Stimulated activated CD8-positive, alpha-beta memory T cell treated with anti-CD3 and anti-CD28 coated beads, Interleukin-7, amount 100 ng/mL, for 48 hours (primary cell): ENCODE measurements at regions not wholly inside any gene's neighbourhood (a gene's known extent, or its start where the extent isn't known, plus 50 kb on each side); places are given as distances from the start of the nearest gene placed in this dataset.
"Not testable (repeated sequence)": the region's sequence is repeated elsewhere in the genome, so short reads cannot be mapped to it uniquely, and the experiment has no call there.

ENCODE experiments used
- DNase-seq, 2 donors: peaks; one replicate each; pipeline ENCODE4 v3.0.0-alpha.2; 2020; ENCODE audit warnings: low read depth in 1 of 2; ENCODE audit errors: extremely low read depth in 1 of 2

GRCh38 chr1:120657804-120658203 lies 65.9 kb upstream of the NBPF26 start:
- not testable (repeated sequence) for DNase-seq

DNA sequence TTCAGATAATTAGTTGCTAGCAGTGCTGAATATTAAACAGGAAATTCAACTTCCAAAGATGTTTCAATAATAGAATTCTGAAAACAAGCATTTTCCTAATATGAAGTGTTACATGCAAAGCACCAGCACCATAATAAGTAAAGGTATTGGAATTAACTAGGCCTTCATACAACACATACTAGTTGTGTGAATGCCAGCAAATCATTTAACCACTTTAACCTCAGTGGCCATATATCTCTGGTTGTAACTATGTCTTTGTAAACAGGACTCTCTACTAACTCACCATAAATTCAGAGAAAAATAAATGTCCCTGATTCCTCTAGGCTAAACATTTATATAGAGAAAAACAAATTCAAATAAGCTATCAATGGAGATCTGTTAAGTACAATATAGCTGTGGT lies 65.1 kb upstream of the NBPF26 start:
- DNase-seq: not testable (repeated sequence)

DNA sequence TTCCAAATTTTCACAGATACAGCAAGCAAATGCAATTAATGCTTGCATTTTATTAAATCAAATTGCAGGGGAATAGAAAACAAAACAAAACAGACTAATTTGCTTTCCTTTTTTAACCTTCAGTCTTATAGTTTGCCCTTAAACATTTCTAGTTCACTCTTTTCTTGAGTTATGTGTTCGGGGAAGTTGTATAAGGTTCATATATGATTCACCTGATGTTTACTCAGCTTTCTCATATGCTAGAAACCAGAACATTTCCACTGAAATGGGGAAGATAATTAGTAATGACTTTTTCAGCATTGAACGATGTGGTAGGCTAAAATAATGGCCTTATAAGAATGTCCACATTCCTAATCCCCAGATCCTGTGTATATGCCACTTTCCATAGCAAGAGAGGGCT lies 64.6 kb upstream of the NBPF26 start:
- not testable (repeated sequence) for DNase-seq

DNA sequence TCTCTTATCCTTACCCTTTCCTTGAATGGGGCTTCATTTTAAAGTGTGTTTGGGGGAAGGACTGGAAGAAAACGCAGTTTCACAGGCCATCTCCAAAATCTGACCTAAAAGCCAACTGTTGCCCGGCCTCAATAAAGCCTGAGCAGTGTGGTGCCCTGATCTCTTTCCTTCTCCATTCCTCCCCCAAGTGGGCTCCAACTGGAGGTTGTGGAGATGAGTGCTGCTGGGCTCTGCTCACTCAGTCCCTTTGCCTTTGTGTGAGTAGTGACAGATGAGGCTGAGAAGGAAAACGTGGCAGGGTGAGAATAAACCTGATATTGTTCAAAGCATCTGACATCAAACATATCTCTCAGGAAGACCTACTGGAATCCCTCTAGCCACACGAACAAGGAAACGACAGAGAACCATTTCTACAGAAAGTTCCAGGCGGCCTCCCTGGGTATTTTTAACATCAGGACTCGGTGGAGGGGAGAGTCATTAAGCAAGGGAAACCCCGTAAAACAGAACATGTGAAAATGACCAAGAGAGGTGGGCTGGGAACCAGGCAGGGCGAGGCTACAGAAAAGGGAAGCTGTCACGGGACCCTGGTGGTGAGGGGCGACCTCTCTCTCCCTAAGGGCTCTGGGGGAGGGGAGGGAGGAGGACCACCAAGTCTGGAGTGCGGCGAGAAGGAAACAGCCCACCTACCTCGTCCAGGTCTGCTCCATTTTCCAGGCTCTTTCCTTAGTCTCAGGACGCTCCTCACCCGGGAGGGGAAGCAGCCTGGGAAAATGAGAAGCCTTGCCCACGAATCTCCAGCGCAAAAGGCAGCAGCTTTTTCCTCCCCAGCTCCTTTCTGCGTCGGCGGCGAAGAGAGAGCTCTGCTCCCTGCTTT lies 59.1 kb upstream of the NBPF26 start:
- DNase-seq: not testable (repeated sequence)

DNA sequence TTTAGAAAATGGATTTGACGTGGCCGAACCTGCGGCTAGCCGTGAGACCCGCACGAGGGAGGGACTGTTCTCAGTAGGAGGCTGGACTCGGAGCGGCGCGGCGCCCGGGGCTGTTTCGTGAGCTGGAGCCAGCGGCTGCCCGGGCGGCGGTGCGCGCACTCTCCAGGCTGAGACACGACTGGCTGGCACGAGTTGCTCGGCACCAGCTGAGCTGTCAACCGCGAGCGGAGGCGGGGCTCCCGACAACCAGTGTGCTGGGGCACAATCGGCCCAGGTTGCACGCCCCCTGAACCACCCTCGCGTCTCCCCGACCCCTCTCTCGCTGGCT lies 58.5 kb upstream of the NBPF26 start:
- DNase-seq: not testable (repeated sequence)

DNA sequence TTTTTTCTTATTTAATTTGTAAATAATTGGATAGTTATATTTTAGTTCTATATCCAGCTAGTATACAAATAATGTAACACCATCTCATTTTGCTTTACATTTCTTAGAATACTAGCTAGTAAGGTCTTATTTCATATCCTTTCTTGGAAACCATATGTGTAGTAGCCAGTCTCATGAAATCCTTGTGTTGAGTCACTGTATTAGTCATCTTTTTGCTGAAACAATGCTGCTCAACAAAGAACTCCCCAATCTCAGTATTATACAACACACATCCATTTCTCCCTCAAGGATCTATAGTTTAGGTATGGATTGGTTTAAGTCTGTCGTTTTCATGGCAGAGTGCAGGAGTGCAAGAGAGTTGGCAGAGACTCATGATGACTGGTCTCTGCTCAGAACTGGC lies 55.6 kb upstream of the NBPF26 start:
- DNase-seq: not testable (repeated sequence)
